K562 (cell line): ENCODE measurements at regions not wholly inside any gene's neighbourhood (a gene's known extent, or its start where the extent isn't known, plus 50 kb on each side); places are given as distances from the start of the nearest gene placed in this dataset.

Experiments used
- CBX3 ChIP-seq, 2 experiments: IDR thresholded peaks; 1 replicate in 1 of 2; 2 replicates in 1 of 2; pipeline ENCODE4 v1.6.1; 2012; ENCODE audit warnings: inconsistent platforms in 2 of 2, low read length in 2 of 2, borderline replicate concordance in 1 of 2, control low read depth in 1 of 2
- CHD4 ChIP-seq: fragments of 200-600 bp; sonication (generic); IDR thresholded peaks from 3 replicates; pipeline ENCODE4 v1.6.1; 2012; ENCODE audit warnings: low read depth, mild to moderate bottlenecking, mixed read lengths, low read length, inconsistent platforms; ENCODE audit not compliant: insufficient read depth, insufficient replicate concordance, poor library complexity, severe bottlenecking
- DNMT1 ChIP-seq: fragments of 450-650 bp; IDR thresholded peaks from 2 replicates; pipeline ENCODE4 v1.6.1; 2016; ENCODE audit warnings: antibody characterized with exemption, mild to moderate bottlenecking
- EZH2 ChIP-seq: IDR thresholded peaks from 2 replicates; pipeline ENCODE4 v1.6.1; 2012; ENCODE audit warnings: low read depth, mild to moderate bottlenecking, inconsistent platforms, low read length, borderline replicate concordance
- GATA2 ChIP-seq: sonication (generic); formaldehyde crosslinking; IDR thresholded peaks from 2 replicates; pipeline ENCODE4 v1.4.0; 2020; ENCODE audit warnings: mild to moderate bottlenecking, missing genetic modification reagents
- GTF2F1 ChIP-seq: IDR thresholded peaks from 2 replicates; pipeline ENCODE4 v1.6.1; 2011; ENCODE audit warnings: low read depth, low read length, improper control_type of control experiment
- HCFC1 ChIP-seq: IDR thresholded peaks from 2 replicates; pipeline ENCODE4 v1.6.1; 2012; ENCODE audit warnings: low read depth, low read length, improper control_type of control experiment
- HDAC6 ChIP-seq: IDR thresholded peaks from 2 replicates; pipeline ENCODE4 v1.6.1; 2012; ENCODE audit warnings: low read depth, mild to moderate bottlenecking, control low read depth, inconsistent platforms, low read length, moderate library complexity
- HOMEZ ChIP-seq: fragments of 250-450 bp; sonication (Bioruptor Pico); IDR thresholded peaks from 2 replicates; pipeline ENCODE4 v1.4.0; 2020; ENCODE audit warnings: mild to moderate bottlenecking, moderate library complexity
- KAT7 ChIP-seq: sonication (generic); formaldehyde crosslinking; IDR thresholded peaks from 2 replicates; pipeline ENCODE4 v1.8.0; 2022; ENCODE audit warnings: missing genetic modification reagents, mild to moderate bottlenecking, borderline replicate concordance
- KLF16 ChIP-seq: IDR thresholded peaks from 2 replicates; pipeline ENCODE4 v1.6.1; 2016; ENCODE audit warnings: antibody characterized with exemption
- PRDM10 ChIP-seq: fragments of 450-650 bp; IDR thresholded peaks from 2 replicates; pipeline ENCODE4 v1.6.1; 2018; ENCODE audit not compliant: partially characterized antibody
- TAL1 ChIP-seq: fragments of 450-650 bp; IDR thresholded peaks from 2 replicates; pipeline ENCODE4 v1.6.1; 2016; ENCODE audit warnings: mild to moderate bottlenecking
- TCF3 ChIP-seq: sonication (generic); formaldehyde crosslinking; IDR thresholded peaks from 2 replicates; pipeline ENCODE4 v1.4.0; 2020; ENCODE audit warnings: mild to moderate bottlenecking, missing genetic modification reagents
- WHSC1 ChIP-seq: IDR thresholded peaks from one replicate; pipeline ENCODE4 v1.6.1; 2012; ENCODE audit warnings: low read length, control low read depth, inconsistent platforms
- ZBTB26 ChIP-seq: fragments of 450-650 bp; formaldehyde crosslinking; IDR thresholded peaks from 2 replicates; pipeline ENCODE4 v1.4.0; 2022; ENCODE audit warnings: missing genetic modification characterization
- ZNF224 ChIP-seq: sonication (generic); formaldehyde crosslinking; IDR thresholded peaks from 2 replicates; pipeline ENCODE4 v1.8.0; 2022; ENCODE audit warnings: mild to moderate bottlenecking, missing genetic modification reagents
- ZNF253 ChIP-seq: fragments of 250-450 bp; sonication (Bioruptor Pico); conservative IDR thresholded peaks from 2 replicates; pipeline ENCODE4 v1.6.1; 2021; ENCODE audit warnings: mild to moderate bottlenecking
- ZNF644 ChIP-seq: fragments of 200-800 bp; sonication (Bioruptor generic); IDR thresholded peaks from 2 replicates; pipeline ENCODE4 v1.6.1; 2016; ENCODE audit warnings: low read depth, missing genetic modification characterization, missing compliant biosample characterization
- ZNF717 ChIP-seq: fragments of 250-450 bp; sonication (Bioruptor Pico); IDR thresholded peaks from 2 replicates; pipeline ENCODE4 v1.5.0; 2021
- ZNF766 ChIP-seq: fragments of 200-800 bp; sonication (Bioruptor generic); conservative IDR thresholded peaks from 2 replicates; pipeline ENCODE4 v1.6.1; 2016; ENCODE audit warnings: missing genetic modification characterization, missing compliant biosample characterization

- TF ChIP-seq HOMEZ (CRISPR knock-in tag) (no peak), ZNF766 (CRISPR knock-in tag) (no peak), KAT7 (CRISPR knock-in tag) (no peak), WHSC1 (no peak), ZNF224 (no peak), ZNF717 (CRISPR knock-in tag) (no peak), ZNF253 (no peak), GTF2F1 (no peak), TAL1 (peak; percentile 49), HDAC6 (no peak), PRDM10 (no peak), ZNF644 (tag) (no peak), EZH2 (no peak), KLF16 (no peak), GATA2 (0 out of 2 replicates have a peak, but pooled peaks have one; percentile 36), DNMT1 (no peak), TCF3 (CRISPR knock-in tag) (peak; percentile 77), ZBTB26 (CRISPR knock-in tag) (no peak), CHD4 (no peak), CBX3 (IDR thresholded peaks at IDR 0.05; ENCODE audit: borderline replicate concordance in 1 of 2, low read length in 2 of 2) (no peak), HCFC1 (no peak)
Observed at GRCh38 chr2:11923935-11924334, 177.5 kb downstream of the LPIN1 start (continued).
